ENCODE measurements at regions not wholly inside any gene's neighbourhood (a gene's known extent, or its start where the extent isn't known, plus 50 kb on each side); places are given as distances from the start of the nearest gene placed in this dataset.

DNA sequence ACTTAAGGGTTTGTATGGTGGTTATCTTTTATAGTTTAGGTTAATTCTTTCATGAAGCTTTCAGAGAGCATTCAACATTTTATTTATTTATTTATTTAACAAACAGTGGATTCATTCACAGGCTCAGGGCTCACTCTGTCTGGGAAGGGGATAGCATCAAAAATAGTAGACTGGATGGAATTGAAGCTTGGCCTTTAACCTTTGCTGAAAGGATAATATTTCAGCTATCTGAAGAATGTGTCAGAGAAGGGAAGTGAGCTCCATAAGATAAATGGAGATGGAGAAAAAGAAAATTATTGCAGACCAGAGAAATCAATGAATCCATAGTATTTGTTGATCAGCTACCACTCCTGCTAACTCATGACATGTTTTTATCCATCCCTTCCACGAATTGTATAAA is 305.6 kb downstream of the COG6 start:
- H3K4me2 ChIP-seq (replicated peaks; ENCODE audit: extremely low read depth, low read length, poor library complexity, severe bottlenecking), result no peak overlapping the region
- TF ChIP-seq, protein P1, sequence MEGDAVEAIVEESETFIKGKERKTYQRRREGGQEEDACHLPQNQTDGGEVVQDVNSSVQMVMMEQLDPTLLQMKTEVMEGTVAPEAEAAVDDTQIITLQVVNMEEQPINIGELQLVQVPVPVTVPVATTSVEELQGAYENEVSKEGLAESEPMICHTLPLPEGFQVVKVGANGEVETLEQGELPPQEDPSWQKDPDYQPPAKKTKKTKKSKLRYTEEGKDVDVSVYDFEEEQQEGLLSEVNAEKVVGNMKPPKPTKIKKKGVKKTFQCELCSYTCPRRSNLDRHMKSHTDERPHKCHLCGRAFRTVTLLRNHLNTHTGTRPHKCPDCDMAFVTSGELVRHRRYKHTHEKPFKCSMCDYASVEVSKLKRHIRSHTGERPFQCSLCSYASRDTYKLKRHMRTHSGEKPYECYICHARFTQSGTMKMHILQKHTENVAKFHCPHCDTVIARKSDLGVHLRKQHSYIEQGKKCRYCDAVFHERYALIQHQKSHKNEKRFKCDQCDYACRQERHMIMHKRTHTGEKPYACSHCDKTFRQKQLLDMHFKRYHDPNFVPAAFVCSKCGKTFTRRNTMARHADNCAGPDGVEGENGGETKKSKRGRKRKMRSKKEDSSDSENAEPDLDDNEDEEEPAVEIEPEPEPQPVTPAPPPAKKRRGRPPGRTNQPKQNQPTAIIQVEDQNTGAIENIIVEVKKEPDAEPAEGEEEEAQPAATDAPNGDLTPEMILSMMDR (IDR thresholded peaks at IDR 0.05), result no peak
- H3K4me1 Mint-ChIP-seq, result peaks cover 5% of the 10 kb centered on the region
- H3K27ac ChIP-seq (ENCODE audit: low read depth in 1 of 2, low read length in 2 of 2), result no peak overlapping the region
- H3K27me3 ChIP-seq (ENCODE audit: control insufficient read depth in 2 of 2, insufficient read depth in 2 of 2, low read length in 2 of 2), result no peaks in the 10 kb centered on the region
- DNase-seq, result no peak
- no peak overlapping the region for H2AFZ ChIP-seq (ENCODE audit: insufficient read depth, low read depth, low read length, poor library complexity, severe bottlenecking)
- H3K36me3 ChIP-seq (replicated peaks in 1 of 2; ENCODE audit: control insufficient read depth in 1 of 2, insufficient read depth in 2 of 2, low read length in 2 of 2), result no peaks in the 10 kb centered on the region
- peaks cover 0 to 2% (median 0%) of the 10 kb centered on the region in 3 donors for H3K27me3 Mint-ChIP-seq (ENCODE audit: low read depth in 3 of 3)
- no peaks in the 10 kb centered on the region for H4K20me1 ChIP-seq (ENCODE audit: insufficient read depth, low read length)
- H3K4me3 ChIP-seq (replicated peaks in 1 of 3; ENCODE audit: low read depth in 2 of 3, low read length in 3 of 3), result no peak overlapping the region
- no peak overlapping the region for H3K9ac ChIP-seq (ENCODE audit: insufficient read depth, low read length, poor library complexity, severe bottlenecking)
- no CpG with 5 or more reads among the region's 1 CpG for WGBS (ENCODE audit: insufficient coverage)
- H3K9me3 Mint-ChIP-seq, result peaks cover 0 to 3% (median 0%) of the 10 kb centered on the region in 7 donors
- no peaks in the 10 kb centered on the region for H3K9me3 ChIP-seq (replicated peaks in 1 of 2; ENCODE audit: control insufficient read depth in 1 of 2, insufficient read depth in 1 of 2, low read length in 2 of 2)
- no peaks in the 10 kb centered on the region for H3K79me2 ChIP-seq (ENCODE audit: insufficient read depth, low read length)
- H3K27ac Mint-ChIP-seq, result no peak overlapping the region
- H3K4me3 Mint-ChIP-seq, result no peak overlapping the region
- intact Hi-C loops (cut with micrococcal nuclease), result no loop called here
- no peaks in the 10 kb centered on the region for H3K4me1 ChIP-seq (ENCODE audit: control insufficient read depth in 1 of 2, insufficient read depth in 2 of 2, low read length in 2 of 2)
- H3K36me3 Mint-ChIP-seq, result no peaks in the 10 kb centered on the region

DNA sequence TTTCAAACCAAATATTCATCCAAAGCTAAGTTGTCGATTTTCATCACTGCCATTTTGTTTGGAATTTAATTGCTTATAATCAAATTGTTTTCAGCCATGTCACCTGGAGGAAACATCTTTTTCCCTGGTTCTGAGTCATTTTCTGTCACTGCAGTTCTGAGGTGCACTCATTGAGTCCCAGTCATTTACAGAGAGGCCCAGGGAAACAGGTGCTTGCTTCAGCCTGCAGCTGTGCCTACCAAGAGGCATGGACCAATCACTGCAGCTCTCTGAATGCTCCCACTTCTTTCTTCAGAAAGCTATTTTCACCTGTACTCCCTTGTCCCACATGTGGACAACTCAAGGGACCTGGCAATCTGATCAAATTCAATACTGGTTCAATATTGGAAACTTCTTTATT is 308.1 kb downstream of the COG6 start:
- Mint-ChIP-seq H3K27me3 (ENCODE audit: low read depth in 3 of 3) (peaks cover 0 to 2% (median 0%) of the 10 kb centered on the region in 3 donors), H3K9me3 (peaks cover 0 to 3% (median 0%) of the 10 kb centered on the region in 7 donors), H3K4me3 (no peak overlapping the region), H3K27ac (no peak overlapping the region), H3K36me3 (no peaks in the 10 kb centered on the region), H3K4me1 (no peaks in the 10 kb centered on the region)
- Histone ChIP-seq H3K4me2 (replicated peaks; ENCODE audit: extremely low read depth, low read length, poor library complexity, severe bottlenecking) (no peak overlapping the region), H3K4me3 (replicated peaks in 1 of 3; ENCODE audit: low read depth in 2 of 3, low read length in 3 of 3) (no peak overlapping the region), H3K79me2 (ENCODE audit: insufficient read depth, low read length) (no peaks in the 10 kb centered on the region), H2AFZ (ENCODE audit: insufficient read depth, low read depth, low read length, poor library complexity, severe bottlenecking) (no peak overlapping the region), H4K20me1 (ENCODE audit: insufficient read depth, low read length) (no peaks in the 10 kb centered on the region), H3K27ac (ENCODE audit: low read depth in 1 of 2, low read length in 2 of 2) (no peak overlapping the region), H3K36me3 (replicated peaks in 1 of 2; ENCODE audit: control insufficient read depth in 1 of 2, insufficient read depth in 2 of 2, low read length in 2 of 2) (no peaks in the 10 kb centered on the region), H3K9ac (ENCODE audit: insufficient read depth, low read length, poor library complexity, severe bottlenecking) (no peak overlapping the region), H3K9me3 (replicated peaks in 1 of 2; ENCODE audit: control insufficient read depth in 1 of 2, insufficient read depth in 1 of 2, low read length in 2 of 2) (no peaks in the 10 kb centered on the region), H3K4me1 (ENCODE audit: control insufficient read depth in 1 of 2, insufficient read depth in 2 of 2, low read length in 2 of 2) (no peaks in the 10 kb centered on the region), H3K27me3 (ENCODE audit: control insufficient read depth in 2 of 2, insufficient read depth in 2 of 2, low read length in 2 of 2) (no peaks in the 10 kb centered on the region)
- WGBS (ENCODE audit: insufficient coverage), result no CpG with 5 or more reads among the region's 1 CpG
- DNase-seq, result no peak
- intact Hi-C loops (cut with micrococcal nuclease), result no loop called here
- TF ChIP-seq, protein P1 (IDR thresholded peaks at IDR 0.05), result no peak
